GM12878 (cell line): ENCODE measurements at regions not wholly inside any gene's neighbourhood (a gene's known extent, or its start where the extent isn't known, plus 50 kb on each side); places are given as distances from the start of the nearest gene placed in this dataset.

Source experiments
- ATAC-seq: fragments of 200-7000 bp; cut with Tn5 transposase; 3 replicates; pipeline ENCODE4 v1.9.1; 2020; ENCODE audit warnings: mild to moderate bottlenecking, moderate library complexity
- BruUV-seq: library from RNA; stranded (reverse); fragments of 400-500 nt; replicated peaks from 2 replicates; lab custom pipeline; 2021; lab: Mats Ljungman, UMichigan
- CTCF ChIA-PET: fragments of 300-600 bp; sonication (Branson Sonifier 250); formaldehyde crosslinking; extraction: SDS; loops from one replicate; lab custom pipeline; 2021; ENCODE audit warnings: inconsistent platforms; lab: Yijun Ruan, JAX
- POLR2A ChIA-PET: fragments of 350-600 bp; formaldehyde crosslinking; extraction: SDS; loops from one replicate; lab custom pipeline; 2021; ENCODE audit warnings: inconsistent platforms; lab: Charles Lee
- RAD21 ChIA-PET: fragments of 300-600 bp; sonication (Branson Sonifier 250); formaldehyde crosslinking; loops from one replicate; lab custom pipeline; 2023; ENCODE audit warnings: antibody characterized with exemption; ENCODE audit not compliant: unreplicated experiment; lab: Charles Lee
- SMC1A ChIA-PET: fragments of 300-600 bp; sonication (Branson Sonifier 250); formaldehyde crosslinking; loops from one replicate; lab custom pipeline; 2023; ENCODE audit not compliant: unreplicated experiment, uncharacterized antibody; lab: Charles Lee
- DNase-seq: peaks from one replicate; pipeline ENCODE4 v3.0.0-alpha.2; 2011; ENCODE audit warnings: low read depth, low spot score
- FAIRE-seq: peaks from 3 replicates; lab custom pipeline; 2011; peaks lifted over from hg19 to GRCh38; lab: Jason Lieb, UNC
- H2AFZ ChIP-seq: 2 replicates; pipeline ENCODE4 v1.6.0; 2011; ENCODE audit warnings: low read depth, low read length, control low read depth; ENCODE audit not compliant: control insufficient read depth
- H3K27ac ChIP-seq: 2 replicates; pipeline ENCODE4 v1.5.1; 2011; ENCODE audit warnings: control low read depth; ENCODE audit not compliant: control insufficient read depth, insufficient read depth
- H3K27me3 ChIP-seq, 2 experiments: replicated peaks in 1 of 2; 2 replicates each; pipeline versions ENCODE4 v1.6.0 to v1.6.1; 2011; ENCODE audit warnings: low read length in 1 of 2; ENCODE audit not compliant: control insufficient read depth in 2 of 2, insufficient read depth in 2 of 2
- H3K36me3 ChIP-seq, 2 experiments: 2 replicates each; pipeline ENCODE4 v1.5.1; 2011; ENCODE audit warnings: low read length in 1 of 2; ENCODE audit not compliant: control insufficient read depth in 2 of 2, insufficient read depth in 2 of 2
- H3K4me1 ChIP-seq: 2 replicates; pipeline ENCODE4 v1.6.1; 2011; ENCODE audit warnings: mild to moderate bottlenecking, low read length, moderate library complexity, mixed read lengths; ENCODE audit not compliant: control insufficient read depth, insufficient read depth
- H3K4me2 ChIP-seq: 2 replicates; pipeline ENCODE4 v1.6.0; 2011; ENCODE audit warnings: control low read depth; ENCODE audit not compliant: control insufficient read depth, insufficient read depth
- H3K4me3 ChIP-seq: fragments of 200-600 bp; sonication (generic); 2 replicates; pipeline ENCODE4 v1.5.1; 2016
- H3K79me2 ChIP-seq: 2 replicates; pipeline ENCODE4 v1.6.0; 2011; ENCODE audit warnings: low read length; ENCODE audit not compliant: control insufficient read depth, insufficient read depth
- H3K9ac ChIP-seq: 2 replicates; pipeline ENCODE4 v1.8.0; 2011; ENCODE audit warnings: low read length, control low read depth, mixed read lengths; ENCODE audit not compliant: control insufficient read depth, insufficient read depth
- H3K9me3 ChIP-seq: replicated peaks from 3 replicates; pipeline ENCODE4 v1.5.1; 2011; ENCODE audit warnings: mild to moderate bottlenecking, low read length; ENCODE audit not compliant: control insufficient read depth, insufficient read depth
- H4K20me1 ChIP-seq: 2 replicates; pipeline ENCODE4 v1.6.0; 2011; ENCODE audit not compliant: control insufficient read depth, insufficient read depth
- HDAC6 ChIP-seq: fragments of 200-600 bp; sonication (generic); IDR thresholded peaks from one replicate; pipeline ENCODE4 v1.8.0; 2017; ENCODE audit warnings: antibody characterized with exemption; ENCODE audit not compliant: unreplicated experiment
- IKZF2 ChIP-seq, 2 experiments: fragments of 450-650 bp; IDR thresholded peaks; 2 replicates each; pipeline ENCODE4 v1.6.1; 2017; ENCODE audit warnings: mild to moderate bottlenecking in 2 of 2, moderate library complexity in 2 of 2
- MAX ChIP-seq: IDR thresholded peaks from 2 replicates; pipeline ENCODE4 v1.6.1; 2012; ENCODE audit warnings: low read depth, low read length, improper control_type of control experiment
- POU2F2 ChIP-seq: IDR thresholded peaks from 3 replicates; pipeline ENCODE4 v1.6.1; 2011; ENCODE audit warnings: low read depth, mild to moderate bottlenecking, low read length, borderline replicate concordance
- REST ChIP-seq: IDR thresholded peaks from 2 replicates; pipeline ENCODE4 v1.6.1; 2012; ENCODE audit warnings: mild to moderate bottlenecking, low read depth, low read length
- YBX1 ChIP-seq: fragments of 450-650 bp; IDR thresholded peaks from 2 replicates; pipeline ENCODE4 v1.6.1; 2016; ENCODE audit warnings: antibody characterized with exemption
- YY1 ChIP-seq: IDR thresholded peaks from 2 replicates; pipeline ENCODE4 v1.6.1; 2011; ENCODE audit warnings: low read depth, mild to moderate bottlenecking, low read length
- WGBS: methylation state at CpG from one replicate; pipeline ENCODE4 v1.1.6; 2016; ENCODE audit warnings: low lambda C conversion rate; ENCODE audit not compliant: insufficient replicate concordance, insufficient coverage; ENCODE audit errors: missing lambda C conversion rate; 5-methylcytosine and 5-hydroxymethylcytosine counted together
- in situ Hi-C: fragments of 300-500 bp; cut with MboI; formaldehyde crosslinking; loops from 9 replicates; pipeline ENCODE4 v1.14.3; 2018; ENCODE audit warnings: mixed read lengths
- intact Hi-C: fragments of 100-400 bp; cut with micrococcal nuclease; formaldehyde crosslinking; loops from one replicate; pipeline ENCODE4 v1.14.2; 2022; ENCODE audit not compliant: unreplicated experiment

GRCh38 chr2:831622-832021, 119.0 kb upstream of the SNTG2 start:
- H2AFZ ChIP-seq: no peak overlapping the region
- ATAC-seq: no peak
- no peak for FAIRE-seq
- WGBS: 0% methylated on average over 5 of the region's 5 CpGs
- no peak overlapping the region for H3K4me3 ChIP-seq
- no peaks in the 10 kb centered on the region; a peak in 1 of 4 replicates for H3K27me3 ChIP-seq
- H3K79me2 ChIP-seq: no peaks in the 10 kb centered on the region
- no peak overlapping the region for H3K4me2 ChIP-seq
- no peaks in the 10 kb centered on the region for H3K36me3 ChIP-seq
- SMC1A ChIA-PET: no interaction called here
- TF ChIP-seq MAX: no peak
- no peak for TF ChIP-seq YBX1
- no peak for TF ChIP-seq REST
- no peak for TF ChIP-seq IKZF2 (IDR thresholded peaks at IDR 0.05)
- no peak for TF ChIP-seq YY1
- no peak for TF ChIP-seq POU2F2
- no peak for TF ChIP-seq HDAC6
- H3K4me1 ChIP-seq: no peaks in the 10 kb centered on the region
- no peak overlapping the region for H3K27ac ChIP-seq
- RAD21 ChIA-PET: no interaction called here
- CTCF ChIA-PET: no interaction called here
- intact Hi-C loops: no loop called here
- H3K9me3 ChIP-seq: no peaks in the 10 kb centered on the region
- no peaks in the 10 kb centered on the region for H4K20me1 ChIP-seq
- in situ Hi-C loops: no loop called here
- no TSS peak for BruUV-seq
- DNase-seq: no peak
- no peak overlapping the region for H3K9ac ChIP-seq
- POLR2A ChIA-PET: no interaction called here
